Transverse colon (tissue), 4 donors: ENCODE measurements at regions not wholly inside any gene's neighbourhood (a gene's known extent, or its start where the extent isn't known, plus 50 kb on each side); places are given as distances from the start of the nearest gene placed in this dataset.

Source experiments
- DNase-seq: peaks from one replicate; pipeline ENCODE4 v3.0.0-alpha.2; 2019
- H3K27ac ChIP-seq, 4 donors: fragments of 200-600 bp; sonication (generic); 2 replicates each; pipeline ENCODE4 v1.5.1; 2016 to 2018; ENCODE audit warnings: inconsistent platforms in 4 of 4
- H3K27me3 ChIP-seq: fragments of 200-600 bp; sonication (generic); 2 replicates; pipeline ENCODE4 v1.5.1; 2017; ENCODE audit warnings: inconsistent platforms
- H3K36me3 ChIP-seq, 4 donors: fragments of 200-600 bp; sonication (generic); 2 replicates each; pipeline ENCODE4 v1.5.1; 2017 to 2019; ENCODE audit warnings: inconsistent platforms in 4 of 4
- H3K4me1 ChIP-seq, 4 donors: fragments of 200-600 bp; sonication (generic); 2 replicates each; pipeline ENCODE4 v1.5.1; 2017 to 2020; ENCODE audit warnings: inconsistent platforms in 4 of 4
- H3K4me3 ChIP-seq, 4 donors: fragments of 200-600 bp; sonication (generic); 1 replicate in 1 of 4; 2 replicates in 3 of 4; pipeline versions ENCODE4 v1.5.1 to v1.6.1; 2017 to 2019; ENCODE audit warnings: inconsistent platforms in 4 of 4
- H3K9me3 ChIP-seq, 2 donors: fragments of 200-600 bp; sonication (generic); 2 replicates each; pipeline ENCODE4 v1.5.1; 2017 to 2019; ENCODE audit warnings: inconsistent platforms in 2 of 2
- EP300 ChIP-seq: sonication (generic); formaldehyde crosslinking; IDR thresholded peaks from one replicate; pipeline ENCODE4 v1.6.1; 2017; ENCODE audit warnings: antibody characterized with exemption, low read depth
- POLR2A ChIP-seq: fragments of 450-650 bp; IDR thresholded peaks from one replicate; pipeline ENCODE4 v1.6.1; 2016; ENCODE audit warnings: antibody characterized with exemption, mild to moderate bottlenecking, moderate library complexity
- POLR2AphosphoS5 ChIP-seq, 3 donors: sonication (generic); formaldehyde crosslinking; IDR thresholded peaks; one replicate each; pipeline ENCODE4 v1.6.1; 2016; ENCODE audit warnings: antibody characterized with exemption in 3 of 3
- WGBS, 2 donors: methylation state at CpG; one replicate each; pipeline ENCODE4 v1.1.5; 2018; ENCODE audit warnings: low coverage in 1 of 2; 5-methylcytosine and 5-hydroxymethylcytosine counted together
- in situ Hi-C, 4 donors: fragments of 200-750 bp; cut with MboI; loops; one replicate each; pipeline versions ENCODE4 v1.15.0 to v1.15.1; 2017; ENCODE audit warnings: low sequenced_read_pairs in 3 of 4, low pct_ligation_motif_present in 1 of 4, low pct_unique_long_range_greater_than_20kb in 1 of 4
- intact Hi-C: fragments of 100-400 bp; cut with DNase I; formaldehyde crosslinking; loops from one replicate; pipeline ENCODE4 v1.15.1; 2023; ENCODE audit warnings: low total_unique reads
- TF ChIP-seq, protein P1 (sequence below), 5 experiments: fragments of 200-600 bp in 3 of 5; fragments of 450-650 bp in 2 of 5; sonication (generic) in 3 of 5; IDR thresholded peaks; 1 replicate in 2 of 5; 2 replicates in 3 of 5; pipeline ENCODE4 v1.5.1; 2016 to 2017; ENCODE audit warnings: antibody characterized with exemption in 5 of 5, inconsistent platforms in 3 of 5, mild to moderate bottlenecking in 2 of 5, moderate library complexity in 1 of 5

GRCh38 chr22:49161002-49161850, 666.4 kb downstream of the BRD1 start:
- TF ChIP-seq, protein P1, sequence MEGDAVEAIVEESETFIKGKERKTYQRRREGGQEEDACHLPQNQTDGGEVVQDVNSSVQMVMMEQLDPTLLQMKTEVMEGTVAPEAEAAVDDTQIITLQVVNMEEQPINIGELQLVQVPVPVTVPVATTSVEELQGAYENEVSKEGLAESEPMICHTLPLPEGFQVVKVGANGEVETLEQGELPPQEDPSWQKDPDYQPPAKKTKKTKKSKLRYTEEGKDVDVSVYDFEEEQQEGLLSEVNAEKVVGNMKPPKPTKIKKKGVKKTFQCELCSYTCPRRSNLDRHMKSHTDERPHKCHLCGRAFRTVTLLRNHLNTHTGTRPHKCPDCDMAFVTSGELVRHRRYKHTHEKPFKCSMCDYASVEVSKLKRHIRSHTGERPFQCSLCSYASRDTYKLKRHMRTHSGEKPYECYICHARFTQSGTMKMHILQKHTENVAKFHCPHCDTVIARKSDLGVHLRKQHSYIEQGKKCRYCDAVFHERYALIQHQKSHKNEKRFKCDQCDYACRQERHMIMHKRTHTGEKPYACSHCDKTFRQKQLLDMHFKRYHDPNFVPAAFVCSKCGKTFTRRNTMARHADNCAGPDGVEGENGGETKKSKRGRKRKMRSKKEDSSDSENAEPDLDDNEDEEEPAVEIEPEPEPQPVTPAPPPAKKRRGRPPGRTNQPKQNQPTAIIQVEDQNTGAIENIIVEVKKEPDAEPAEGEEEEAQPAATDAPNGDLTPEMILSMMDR (IDR thresholded peaks at IDR 0.05), result no peak
- TF ChIP-seq POLR2A (no peak), POLR2AphosphoS5 (IDR thresholded peaks at IDR 0.05) (no peak), EP300 (no peak)
- Histone ChIP-seq H3K4me1 (no peaks in the 10 kb centered on the region), H3K27me3 (peaks cover 16% of the 10 kb centered on the region), H3K4me3 (no peak overlapping the region), H3K9me3 (no peaks in the 10 kb centered on the region), H3K27ac (no peak overlapping the region), H3K36me3 (no peaks in the 10 kb centered on the region)
- 87 to 88% methylated on average over 4 to 25 of the region's 25 CpGs for WGBS, 2 donors
- no peak for DNase-seq
- intact Hi-C loops (no loop called here), in situ Hi-C loops (no loop called here)

DNA sequence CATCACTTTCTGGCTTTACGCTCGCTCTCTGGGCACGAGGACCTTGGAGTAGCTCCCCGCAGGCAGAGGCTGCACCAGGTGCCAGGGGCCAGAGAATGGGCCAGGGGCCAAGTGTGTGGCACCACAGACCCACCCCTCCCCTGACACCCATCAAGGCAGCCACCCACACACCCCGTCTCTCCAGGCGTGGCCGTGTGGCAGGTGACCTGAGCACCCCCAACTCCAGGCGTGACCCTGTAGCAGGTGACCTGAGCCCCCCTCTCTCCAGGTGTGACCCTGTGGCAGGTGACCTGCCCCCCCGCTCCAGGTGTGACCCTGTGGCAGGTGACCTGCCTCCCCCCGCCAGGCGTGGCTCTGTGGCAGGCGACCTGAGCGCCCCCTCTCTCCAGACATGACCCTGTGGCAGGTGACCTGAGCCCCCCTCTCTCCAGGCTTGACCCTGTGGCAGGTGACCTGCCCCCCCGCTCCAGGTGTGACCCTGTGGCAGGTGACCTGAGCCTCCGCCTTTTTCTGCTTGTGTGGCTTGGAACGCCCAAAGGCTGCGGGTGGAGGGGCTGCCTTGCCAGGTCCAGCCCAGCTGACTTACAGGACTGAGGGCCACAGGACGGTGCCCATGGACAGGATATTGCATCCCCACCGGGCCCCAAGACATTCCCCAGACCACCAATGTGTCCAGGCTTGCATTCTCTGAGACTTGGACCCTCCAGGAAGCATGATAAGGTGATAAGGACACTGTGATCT, 667.2 kb downstream of the BRD1 start:
- in situ Hi-C loops, result no loop called here

GRCh38 chr22:49159711-49160110, 668.0 kb downstream of the BRD1 start:
- in situ Hi-C loops, result no loop called here
- WGBS, 2 donors, result 54 to 70% methylated on average over 7 to 10 of the region's 10 CpGs

More for the DNA sequence above, 667.2 kb downstream of the BRD1 start:
- Histone ChIP-seq H3K36me3 (no peaks in the 10 kb centered on the region), H3K27me3 (peaks cover 16% of the 10 kb centered on the region), H3K4me3 (no peak overlapping the region), H3K4me1 (no peaks in the 10 kb centered on the region), H3K27ac (no peak overlapping the region), H3K9me3 (no peaks in the 10 kb centered on the region)
- no peak for DNase-seq
- WGBS, 2 donors, result 74 to 80% methylated on average over 3 to 18 of the region's 19 CpGs
- TF ChIP-seq EP300 (no peak), POLR2AphosphoS5 (IDR thresholded peaks at IDR 0.05) (no peak), POLR2A (no peak)
- TF ChIP-seq, protein P1 (IDR thresholded peaks at IDR 0.05), result no peak
- intact Hi-C loops, result no loop called here

More at GRCh38 chr22:49159711-49160110, 668.0 kb downstream of the BRD1 start:
- Histone ChIP-seq H3K4me3 (no peak overlapping the region), H3K4me1 (no peaks in the 10 kb centered on the region), H3K9me3 (no peaks in the 10 kb centered on the region), H3K27ac (no peak overlapping the region), H3K27me3 (peaks cover 16% of the 10 kb centered on the region), H3K36me3 (no peaks in the 10 kb centered on the region)
- intact Hi-C loops, result no loop called here
- TF ChIP-seq EP300 (no peak), POLR2AphosphoS5 (IDR thresholded peaks at IDR 0.05) (no peak), POLR2A (no peak)
- TF ChIP-seq, protein P1 (IDR thresholded peaks at IDR 0.05), result no peak
- no peak for DNase-seq
